Stimulated activated CD4-positive, alpha-beta T cell treated with anti-CD3 and anti-CD28 coated beads, Interleukin-4, amount 100 ng/mL, for 4 hours (primary cell): ENCODE measurements at regions not wholly inside any gene's neighbourhood (a gene's known extent, or its start where the extent isn't known, plus 50 kb on each side); places are given as distances from the start of the nearest gene placed in this dataset.

Source experiments
- DNase-seq, 2 experiments: peaks; one replicate each; pipeline ENCODE4 v3.0.0-alpha.2; 2020

DNA sequence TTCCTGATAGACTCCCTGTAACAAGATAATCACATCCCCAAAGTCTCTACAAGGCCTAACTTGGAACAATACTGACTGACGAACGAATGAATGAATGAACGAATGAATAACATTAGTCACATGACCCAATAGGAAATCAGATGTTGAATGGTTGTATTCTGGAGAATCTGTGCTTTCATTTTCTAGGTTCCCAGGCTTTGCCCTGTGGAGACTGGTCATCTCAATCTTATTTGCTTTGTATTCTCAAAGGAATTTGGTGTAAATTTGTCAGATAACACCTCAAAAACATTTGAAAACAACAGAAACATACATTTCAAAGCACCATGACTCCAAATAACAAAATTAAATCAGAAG is 69.6 kb upstream of the COL1A2 start:
- DNase-seq: no peak

DNA sequence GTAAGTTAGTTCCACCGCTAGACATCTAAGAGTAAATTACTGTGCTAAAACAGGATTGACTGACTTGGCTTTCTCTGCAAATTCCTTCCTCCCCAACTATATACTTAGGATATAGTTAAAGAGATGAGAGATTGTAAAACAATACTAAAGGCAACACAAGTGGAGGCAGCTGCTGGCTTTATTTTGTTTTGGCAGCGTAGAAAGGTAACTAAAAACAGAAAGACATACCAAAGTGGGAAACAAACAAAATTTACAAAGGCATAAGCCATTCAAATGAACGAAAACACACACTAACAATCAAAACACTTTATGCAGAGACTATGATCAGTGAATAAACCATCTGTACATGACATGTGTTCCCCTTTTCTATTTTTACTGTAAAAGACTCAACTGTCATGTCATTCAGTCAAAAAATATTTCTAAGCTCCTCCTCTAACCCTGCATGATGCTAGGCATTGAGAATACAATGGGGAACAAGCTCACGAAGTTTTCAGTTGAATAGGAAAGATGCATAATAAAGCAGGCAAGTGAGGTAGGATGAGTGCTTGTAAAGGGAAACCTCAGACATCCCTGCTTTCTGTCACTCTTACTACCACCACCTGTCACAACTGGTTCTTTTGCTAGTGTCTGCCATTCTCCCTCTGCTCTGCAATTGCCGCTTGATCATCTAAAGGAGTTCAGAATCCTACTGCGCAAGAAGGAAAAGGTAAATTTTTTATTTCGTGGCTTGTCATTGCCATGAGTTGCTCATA is 64.2 kb upstream of the COL1A2 start:
- no peak for DNase-seq

- DNase-seq: no peak
Observed at GRCh38 chr7:94332571-94332970, 62.1 kb upstream of the COL1A2 start.

- no peak for DNase-seq
Observed at GRCh38 chr7:94333810-94334209, 60.9 kb upstream of the COL1A2 start.

DNA sequence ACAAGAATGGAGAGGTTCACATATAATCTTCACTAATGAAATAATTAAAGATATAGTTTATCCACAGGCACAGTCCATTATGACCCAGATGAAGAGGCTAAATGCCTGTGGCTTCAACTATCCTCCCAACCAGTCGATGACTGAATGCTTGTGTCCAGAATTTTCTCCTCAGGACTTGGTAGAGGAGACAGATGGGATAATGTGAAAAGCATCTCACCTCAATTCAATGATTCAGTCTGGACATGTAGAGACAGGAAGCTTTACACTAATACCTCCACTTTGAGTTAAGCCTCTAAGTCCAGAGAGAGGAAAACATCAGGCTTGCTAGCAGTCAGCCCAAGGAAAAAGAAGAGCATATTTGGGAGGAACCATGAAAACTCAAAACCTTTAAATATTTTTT is 59.1 kb upstream of the COL1A2 start:
- no peak for DNase-seq

GRCh38 chr7:94336009-94336408 is 58.7 kb upstream of the COL1A2 start:
- no peak for DNase-seq

DNA sequence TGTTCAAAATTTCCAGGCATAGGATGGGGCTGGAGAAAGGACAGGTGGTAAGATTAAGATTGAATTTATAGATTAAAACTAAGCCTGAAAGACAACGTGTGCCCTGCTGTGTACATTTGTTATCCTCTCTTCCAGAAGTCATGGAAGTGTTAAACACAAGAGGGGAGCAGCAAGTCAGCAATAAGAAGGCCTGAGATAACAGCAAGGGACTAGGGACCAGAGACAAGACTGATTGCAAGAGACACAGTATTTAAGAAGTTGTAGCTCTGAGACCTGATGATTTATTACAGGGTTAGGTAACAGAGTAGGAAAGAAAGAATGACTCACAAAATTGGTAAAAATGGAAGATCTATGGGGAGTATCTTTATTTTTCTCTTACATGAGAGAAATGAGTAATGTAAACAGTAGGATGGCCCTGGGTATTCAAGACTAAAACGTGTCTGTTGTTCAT is 55.7 kb upstream of the COL1A2 start:
- DNase-seq: no peak

DNA sequence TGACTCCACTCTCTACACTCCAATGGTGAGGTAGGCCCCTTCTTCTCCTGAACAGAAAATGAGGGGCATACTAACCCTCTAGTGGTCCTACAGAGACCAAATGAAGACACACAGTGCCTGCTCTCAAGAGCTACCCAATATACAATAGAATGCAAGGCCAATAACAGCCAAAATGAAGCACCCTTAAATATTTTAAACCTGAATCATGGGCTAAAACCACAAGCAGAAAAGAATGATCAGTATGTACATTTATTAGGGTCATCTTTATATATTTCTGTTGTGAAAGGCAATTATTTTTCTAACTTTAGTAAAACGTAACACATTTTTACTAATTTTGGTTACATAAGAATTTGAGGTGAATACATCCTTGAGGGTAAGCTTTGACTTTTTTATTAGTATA is 49.9 kb upstream of the COL1A2 start:
- no peak for DNase-seq
